MCF 10A (cell line): ENCODE measurements at regions not wholly inside any gene's neighbourhood (a gene's known extent, or its start where the extent isn't known, plus 50 kb on each side); places are given as distances from the start of the nearest gene placed in this dataset.

Source experiments
- BruUV-seq: library from RNA; stranded (reverse); fragments of 400-500 nt; replicated peaks from 2 replicates; lab custom pipeline; 2021; lab: Mats Ljungman, UMichigan
- CTCF ChIA-PET: fragments of 300-600 bp; sonication (Branson Sonifier 250); formaldehyde crosslinking; extraction: SDS; loops from one replicate; lab custom pipeline; 2021; ENCODE audit warnings: antibody characterized with exemption, inconsistent platforms; lab: Yijun Ruan, JAX
- POLR2A ChIA-PET: fragments of 300-600, 350-650 bp; sonication (Branson Sonifier 250); formaldehyde crosslinking; extraction: SDS; loops from one replicate; lab custom pipeline; 2020; ENCODE audit warnings: antibody characterized with exemption, inconsistent platforms; lab: Yijun Ruan, JAX
- DNase-seq: peaks from one replicate; pipeline ENCODE4 v3.0.0-alpha.2; 2018; ENCODE audit not compliant: unreplicated experiment
- H3K27ac Mint-ChIP-seq: one replicate; pipeline ENCODE4 v1.8.0; 2022; ENCODE audit warnings: mild to moderate bottlenecking, low read depth, mixed read lengths; ENCODE audit not compliant: unreplicated experiment
- H3K27me3 Mint-ChIP-seq: one replicate; pipeline ENCODE4 v1.8.0; 2022; ENCODE audit warnings: mixed read lengths; ENCODE audit not compliant: insufficient read depth, unreplicated experiment
- H3K36me3 Mint-ChIP-seq: one replicate; pipeline ENCODE4 v1.8.0; 2022; ENCODE audit warnings: mild to moderate bottlenecking, moderate library complexity, mixed read lengths; ENCODE audit not compliant: insufficient read depth, unreplicated experiment
- H3K4me1 Mint-ChIP-seq: one replicate; pipeline ENCODE4 v1.8.0; 2022; ENCODE audit warnings: mixed read lengths; ENCODE audit not compliant: insufficient read depth, unreplicated experiment
- H3K4me3 Mint-ChIP-seq: one replicate; pipeline ENCODE4 v1.8.0; 2022; ENCODE audit warnings: mild to moderate bottlenecking, moderate library complexity, mixed read lengths; ENCODE audit not compliant: unreplicated experiment
- H3K9me3 Mint-ChIP-seq: one replicate; pipeline ENCODE4 v1.8.0; 2022; ENCODE audit warnings: mixed read lengths; ENCODE audit not compliant: unreplicated experiment
- CTCF ChIP-seq: fragments of 200-600 bp; IDR thresholded peaks from one replicate; pipeline ENCODE4 v1.8.0; 2022; ENCODE audit warnings: antibody characterized with exemption, mild to moderate bottlenecking; ENCODE audit not compliant: unreplicated experiment
- intact Hi-C: fragments of 100-400 bp; cut with micrococcal nuclease; formaldehyde crosslinking; loops from 2 replicates; pipeline ENCODE4 v1.14.1; 2022

- Mint-ChIP-seq H3K27me3 (no peaks in the 10 kb centered on the region), H3K27ac (no peak overlapping the region), H3K9me3 (no peaks in the 10 kb centered on the region), H3K36me3 (no peaks in the 10 kb centered on the region), H3K4me1 (no peaks in the 10 kb centered on the region), H3K4me3 (no peak overlapping the region)
- POLR2A ChIA-PET, result no interaction called here
- TF ChIP-seq CTCF, result no peak
- DNase-seq, result no peak
- CTCF ChIA-PET, result interaction anchor here (0.6 kb wide), 1 partner anchor 259 kb away, joined by 3 read pairs; no protein-coding TSS in a partner anchor
- intact Hi-C loops, result no loop called here
- BruUV-seq, result no TSS peak
Measured at GRCh38 chr2:156731506-156731905, 295.3 kb downstream of the GPD2 start.

GRCh38 chr2:156736950-156737349 lies 300.8 kb downstream of the GPD2 start:
- CTCF ChIA-PET, result no interaction called here
- TF ChIP-seq CTCF, result no peak
- Mint-ChIP-seq H3K4me1 (no peaks in the 10 kb centered on the region), H3K9me3 (no peaks in the 10 kb centered on the region), H3K27me3 (no peaks in the 10 kb centered on the region), H3K36me3 (no peaks in the 10 kb centered on the region), H3K27ac (no peak overlapping the region), H3K4me3 (no peak overlapping the region)
- DNase-seq, result no peak
- no TSS peak for BruUV-seq
- POLR2A ChIA-PET, result no interaction called here
- intact Hi-C loops, result no loop called here

GRCh38 chr2:156739301-156739700 lies 303.1 kb downstream of the GPD2 start:
- H3K4me1 Mint-ChIP-seq, result no peaks in the 10 kb centered on the region
- ChIA-PET POLR2A (no interaction called here), CTCF (interaction anchor here (0.7 kb wide), 1 partner anchor 1588 kb away, joined by 3 read pairs; no protein-coding TSS in a partner anchor)
- intact Hi-C loops, result no loop called here
- no peaks in the 10 kb centered on the region for H3K9me3 Mint-ChIP-seq
- no peak for DNase-seq
- H3K36me3 Mint-ChIP-seq, result no peaks in the 10 kb centered on the region
- H3K27me3 Mint-ChIP-seq, result no peaks in the 10 kb centered on the region
- BruUV-seq, result no TSS peak
- no peak overlapping the region for H3K4me3 Mint-ChIP-seq
- H3K27ac Mint-ChIP-seq, result no peak overlapping the region
- no peak for TF ChIP-seq CTCF

GRCh38 chr2:156745619-156746018 lies 309.4 kb downstream of the GPD2 start:
- no peak for TF ChIP-seq CTCF
- H3K36me3 Mint-ChIP-seq, result no peaks in the 10 kb centered on the region
- CTCF ChIA-PET, result interaction anchor here (0.7 kb wide), 1 partner anchor 162 kb away, joined by 4 read pairs; no protein-coding TSS in a partner anchor
- no peak overlapping the region for H3K27ac Mint-ChIP-seq
- H3K9me3 Mint-ChIP-seq, result no peaks in the 10 kb centered on the region
- POLR2A ChIA-PET, result no interaction called here
- no peaks in the 10 kb centered on the region for H3K4me1 Mint-ChIP-seq
- no TSS peak for BruUV-seq
- intact Hi-C loops, result no loop called here
- no peaks in the 10 kb centered on the region for H3K27me3 Mint-ChIP-seq
- no peak overlapping the region for H3K4me3 Mint-ChIP-seq
- no peak for DNase-seq
